IPS-15b (cell line): ENCODE measurements at regions not wholly inside any gene's neighbourhood (a gene's known extent, or its start where the extent isn't known, plus 50 kb on each side); places are given as distances from the start of the nearest gene placed in this dataset.
"Not testable (repeated sequence)": the region's sequence is repeated elsewhere in the genome, so short reads cannot be mapped to it uniquely, and the experiment has no call there.

ENCODE experiments used
- H3K27me3 ChIP-seq: one replicate; pipeline ENCODE4 v1.6.1; 2013; ENCODE audit warnings: low read length; ENCODE audit not compliant: control insufficient read depth, insufficient read depth
- H3K36me3 ChIP-seq: one replicate; pipeline ENCODE4 v1.6.1; 2013; ENCODE audit warnings: low read length; ENCODE audit not compliant: control insufficient read depth, insufficient read depth
- H3K4me1 ChIP-seq: one replicate; pipeline ENCODE4 v1.6.1; 2013; ENCODE audit warnings: mild to moderate bottlenecking, low read length; ENCODE audit not compliant: control insufficient read depth, insufficient read depth
- H3K4me3 ChIP-seq: one replicate; pipeline ENCODE4 v1.5.1; 2013; ENCODE audit warnings: low read depth, low read length
- H3K9ac ChIP-seq: one replicate; pipeline ENCODE4 v1.6.1; 2013; ENCODE audit warnings: low read depth, mild to moderate bottlenecking, low read length
- H3K9me3 ChIP-seq: one replicate; pipeline ENCODE4 v1.6.1; 2013; ENCODE audit warnings: mild to moderate bottlenecking, low read length; ENCODE audit not compliant: control insufficient read depth, insufficient read depth

GRCh38 chr14:95625710-95626109, 60.5 kb upstream of the TCL1B start:
- H3K9me3 ChIP-seq, H3K4me1 ChIP-seq, H3K9ac ChIP-seq, H3K36me3 ChIP-seq, H3K4me3 ChIP-seq, H3K27me3 ChIP-seq: not testable (repeated sequence)

GRCh38 chr14:95635051-95635450, 51.2 kb upstream of the TCL1B start:
- Histone ChIP-seq H3K27me3 (no peaks in the 10 kb centered on the region), H3K4me3 (no peak overlapping the region), H3K9me3 (no peaks in the 10 kb centered on the region), H3K4me1 (peaks cover 2% of the 10 kb centered on the region), H3K9ac (no peak overlapping the region), H3K36me3 (peaks cover 3% of the 10 kb centered on the region)
